Renal cortical epithelial cell (primary cell): ENCODE measurements at regions not wholly inside any gene's neighbourhood (a gene's known extent, or its start where the extent isn't known, plus 50 kb on each side); places are given as distances from the start of the nearest gene placed in this dataset.
"Not testable (repeated sequence)": the region's sequence is repeated elsewhere in the genome, so short reads cannot be mapped to it uniquely, and the experiment has no call there.

ENCODE experiments used
- DNase-seq: peaks from one replicate; pipeline ENCODE4 v3.0.0-alpha.2; 2011; ENCODE audit warnings: low read depth

DNA sequence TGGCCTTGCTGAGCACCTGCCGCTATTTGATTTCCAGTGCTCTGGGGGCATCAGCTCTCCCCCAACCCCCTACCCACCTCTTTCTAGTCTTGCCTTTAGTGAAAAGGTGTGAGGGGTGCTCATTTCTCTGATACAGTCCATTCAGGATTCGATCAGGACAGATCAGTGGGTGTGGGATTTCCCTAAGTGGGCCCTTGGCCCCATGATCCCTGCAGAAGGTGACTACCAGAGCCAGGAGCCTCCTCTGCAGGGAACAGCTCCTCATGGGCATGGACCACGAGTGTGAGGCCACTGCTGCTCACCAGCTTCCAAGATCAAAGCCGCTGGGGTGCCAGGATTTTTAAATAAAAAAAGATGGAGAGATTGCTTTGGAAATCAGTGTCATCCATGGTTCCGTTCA, 835.2 kb upstream of the ID2 start:
- DNase-seq: no peak

DNA sequence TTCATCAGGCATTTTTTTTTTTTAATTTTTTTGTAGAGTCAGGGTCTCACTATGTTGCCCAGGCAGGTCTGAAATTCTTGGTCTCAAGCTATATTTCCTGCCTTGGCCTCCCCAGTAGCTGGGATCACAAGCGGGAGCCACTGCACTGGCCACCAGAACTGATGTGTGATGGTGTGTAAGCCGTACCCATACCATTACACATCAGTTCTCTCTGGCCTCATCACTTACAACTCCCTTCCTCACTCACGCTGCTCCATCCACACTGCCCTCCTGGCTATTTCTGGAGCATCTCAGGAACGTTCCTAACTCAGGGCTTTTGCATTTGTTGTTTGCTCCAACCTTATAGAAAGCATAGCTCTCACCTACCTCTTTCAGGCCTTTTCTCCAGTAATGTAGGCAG, 834.5 kb upstream of the ID2 start:
- no peak for DNase-seq

DNA sequence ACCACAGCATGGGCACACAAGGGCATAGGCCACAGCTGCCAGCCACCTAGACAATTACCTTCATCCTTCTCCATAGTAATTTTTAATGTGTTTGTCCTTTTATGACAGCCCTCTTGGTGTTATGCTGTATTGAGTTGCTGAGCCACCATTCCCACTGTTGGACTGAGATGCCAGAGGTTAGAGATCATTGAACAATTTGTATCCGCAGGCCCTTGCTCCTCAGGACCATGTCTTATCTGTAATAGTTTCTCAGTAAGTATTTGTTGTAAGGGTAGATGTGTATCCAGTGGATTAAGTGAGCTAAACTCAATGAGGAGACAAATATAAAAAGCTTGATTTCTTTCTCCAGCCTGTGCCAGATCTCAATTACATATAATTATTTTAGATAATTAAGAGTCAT, 832.8 kb upstream of the ID2 start:
- DNase-seq: no peak

DNA sequence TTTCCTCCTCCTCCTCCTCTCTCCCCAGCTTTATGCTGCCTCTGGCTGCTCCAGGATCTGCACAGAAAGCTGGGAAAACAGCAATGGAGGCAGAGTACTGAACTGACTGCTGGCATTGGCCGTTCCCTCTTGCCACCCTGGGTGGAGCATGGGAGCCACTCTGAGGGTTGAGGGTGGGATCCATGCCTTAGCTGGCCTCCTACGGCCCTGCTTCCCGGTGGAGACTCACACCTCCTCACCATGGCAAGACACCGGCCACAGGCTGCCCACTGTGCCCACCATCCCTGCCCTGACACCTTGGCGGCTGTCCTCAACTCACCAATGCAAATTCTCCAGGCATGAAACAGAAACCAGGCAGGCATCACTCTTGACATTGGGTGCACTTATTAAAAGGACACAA, 832.3 kb upstream of the ID2 start:
- no peak for DNase-seq

DNA sequence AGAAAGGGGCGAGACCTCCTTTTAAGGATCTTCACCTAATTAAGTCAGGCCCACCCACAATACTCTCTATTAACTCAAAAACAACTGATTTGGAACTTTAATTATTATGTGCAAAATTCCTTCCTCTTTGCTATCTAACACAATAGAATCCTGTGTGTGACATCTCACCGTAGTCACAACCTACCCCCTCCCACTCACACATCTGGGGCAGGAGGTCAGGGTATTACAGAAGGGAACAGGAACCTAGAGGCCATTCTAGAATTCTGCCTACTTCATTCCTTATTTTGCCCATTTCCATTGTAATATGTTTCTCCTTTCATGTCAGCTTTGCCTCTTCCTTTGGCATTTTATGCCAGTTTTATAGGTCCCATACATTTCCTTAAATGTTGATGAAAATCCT, 829.3 kb upstream of the ID2 start:
- DNase-seq: no peak

DNA sequence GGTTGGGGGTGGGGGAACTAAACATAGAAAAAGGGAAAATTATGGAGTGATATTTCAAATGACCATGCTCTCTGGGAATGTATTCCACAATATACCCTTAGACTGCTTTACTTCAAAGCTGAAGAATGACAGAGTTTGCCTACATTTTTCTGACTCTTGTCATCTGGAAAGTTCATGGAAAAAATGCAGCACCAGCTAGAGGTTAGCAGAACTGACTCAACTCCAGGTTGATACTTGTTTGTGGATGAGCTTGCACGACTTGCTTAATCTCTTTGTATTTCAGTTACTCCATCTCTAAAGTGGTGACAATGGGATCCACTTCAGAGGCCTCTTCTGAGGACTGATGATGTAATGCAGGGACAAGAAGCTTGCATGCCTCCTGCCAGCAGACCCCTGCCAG, 824.0 kb upstream of the ID2 start:
- DNase-seq: no peak

DNA sequence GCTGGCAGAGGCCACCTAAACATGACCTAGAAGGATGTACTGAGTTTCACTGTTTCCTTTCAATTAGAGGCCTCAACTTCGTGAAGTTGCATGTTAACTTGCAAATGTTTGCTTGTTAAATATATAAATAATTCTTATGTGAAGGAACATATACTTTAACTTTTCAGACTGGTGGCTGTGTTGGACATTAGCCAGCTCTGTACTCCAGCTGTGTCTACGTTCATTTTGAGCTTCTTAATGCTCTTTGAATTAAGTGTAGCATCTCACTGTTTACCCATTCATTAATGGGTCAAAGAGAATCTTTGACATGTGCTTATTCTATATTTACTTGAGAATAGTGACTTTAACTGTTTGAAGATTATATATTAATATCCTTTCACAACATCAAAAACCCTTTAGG, 823.2 kb upstream of the ID2 start:
- DNase-seq: no peak

DNA sequence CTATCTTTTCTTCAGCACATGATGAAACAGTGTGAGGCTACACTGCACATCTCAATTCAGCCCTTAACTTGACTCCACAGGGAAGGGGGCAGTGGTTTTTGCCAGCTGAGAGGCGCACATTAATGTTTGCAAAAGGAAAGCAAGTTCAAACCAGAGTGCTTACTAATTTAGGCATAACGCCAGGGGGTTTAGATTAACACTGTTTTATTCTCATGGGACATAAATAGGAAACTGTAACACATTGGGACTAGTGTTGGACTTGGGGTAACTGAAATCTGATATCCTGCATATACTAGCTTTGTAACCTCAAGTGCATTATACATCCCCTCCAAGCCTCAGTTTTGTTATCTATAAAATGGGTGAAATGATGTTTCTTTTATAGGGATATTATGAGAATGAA, 821.2 kb upstream of the ID2 start:
- DNase-seq: peak; percentile 49

DNA sequence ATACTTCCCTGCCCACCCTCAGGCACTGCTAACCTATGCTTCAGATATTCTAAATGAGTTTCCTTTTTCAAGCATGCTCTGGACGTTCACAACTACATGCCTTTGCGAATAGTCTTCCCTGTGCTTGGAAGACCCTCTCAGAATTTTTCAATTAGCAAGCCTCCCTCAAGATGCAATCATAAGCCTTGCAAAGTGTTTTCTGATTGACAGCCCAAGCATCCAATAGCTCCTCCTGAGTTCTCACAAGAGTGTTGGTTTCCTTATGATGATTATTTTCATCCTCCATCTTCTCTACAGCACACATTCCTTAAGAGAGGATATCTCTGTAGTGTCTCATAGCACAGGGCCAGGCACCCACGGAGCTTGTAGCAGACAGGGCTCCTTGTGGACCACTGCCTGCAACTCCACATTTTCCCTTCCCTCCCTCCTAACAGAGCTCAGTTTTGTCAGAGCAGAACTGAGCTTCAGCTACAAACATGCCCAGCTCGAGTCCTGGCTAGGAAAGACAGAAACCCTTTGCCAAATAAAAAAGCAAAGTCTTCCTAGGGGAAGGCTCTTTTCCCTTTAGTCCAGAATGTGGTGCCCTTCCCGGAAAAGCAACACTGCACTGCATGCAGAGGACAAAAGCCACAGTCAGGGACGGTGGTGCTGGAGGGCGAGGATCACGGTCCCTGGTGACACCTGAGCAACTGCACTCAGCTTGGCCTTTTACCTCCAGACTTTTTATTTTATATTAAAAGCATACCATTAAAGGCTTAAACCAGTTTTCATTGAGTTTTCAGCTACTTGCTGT, 819.8 kb upstream of the ID2 start:
- DNase-seq: no peak

DNA sequence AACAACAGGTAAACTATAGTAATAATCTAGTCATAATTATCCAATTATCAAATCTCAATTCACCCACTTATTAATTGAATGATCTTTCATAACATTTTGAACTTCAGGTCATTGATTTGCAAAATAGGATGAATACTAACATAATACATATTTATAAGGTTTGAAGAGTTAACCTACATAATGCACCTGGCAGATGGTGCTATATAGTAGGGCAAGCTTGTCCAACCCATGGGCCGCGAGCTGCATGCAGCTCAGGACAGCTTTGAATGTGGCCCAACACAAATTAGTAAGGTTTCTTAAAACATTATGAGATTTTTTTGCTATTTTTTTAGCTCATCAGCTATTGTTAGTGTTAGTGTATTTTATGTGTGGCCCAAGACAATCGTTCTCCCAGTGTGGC, 815.8 kb upstream of the ID2 start:
- no peak for DNase-seq

DNA sequence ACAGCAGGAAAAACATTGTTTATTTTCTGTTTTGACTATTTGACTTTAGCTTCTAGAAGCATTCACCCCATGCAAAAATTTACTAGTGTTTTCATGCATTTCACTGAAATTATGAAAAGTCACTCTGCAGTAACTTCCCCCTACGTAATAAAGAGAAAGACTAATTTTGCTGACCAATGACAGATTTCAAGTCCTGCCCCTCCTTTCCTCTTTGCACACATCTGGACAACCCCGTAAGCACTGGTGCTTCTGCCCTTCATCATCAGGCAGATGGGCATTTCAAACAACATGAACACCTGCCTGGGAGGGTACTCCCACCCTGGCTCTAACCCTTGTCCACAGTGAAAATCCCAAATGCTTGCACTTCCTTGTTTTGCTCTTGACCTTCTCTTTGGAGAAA, 815.0 kb upstream of the ID2 start:
- no peak for DNase-seq

DNA sequence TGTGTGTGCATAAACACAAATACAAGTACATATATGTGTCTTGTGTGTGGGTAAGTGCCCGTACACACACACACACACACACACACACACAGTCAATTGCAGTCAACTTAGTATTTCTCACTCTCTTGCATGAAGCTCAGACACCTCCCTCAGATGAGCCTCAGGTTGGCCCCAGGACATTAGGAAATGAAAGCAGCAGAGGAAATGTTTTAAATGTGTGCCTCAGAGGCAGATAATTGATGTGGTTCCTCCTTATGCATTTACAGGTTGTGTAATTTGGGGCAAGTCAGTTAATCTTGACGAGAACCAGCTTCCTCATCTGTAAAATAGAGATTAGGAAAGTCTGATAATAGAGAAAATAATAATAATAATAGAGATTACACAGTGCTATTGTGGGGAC, 814.0 kb upstream of the ID2 start:
- no peak for DNase-seq

DNA sequence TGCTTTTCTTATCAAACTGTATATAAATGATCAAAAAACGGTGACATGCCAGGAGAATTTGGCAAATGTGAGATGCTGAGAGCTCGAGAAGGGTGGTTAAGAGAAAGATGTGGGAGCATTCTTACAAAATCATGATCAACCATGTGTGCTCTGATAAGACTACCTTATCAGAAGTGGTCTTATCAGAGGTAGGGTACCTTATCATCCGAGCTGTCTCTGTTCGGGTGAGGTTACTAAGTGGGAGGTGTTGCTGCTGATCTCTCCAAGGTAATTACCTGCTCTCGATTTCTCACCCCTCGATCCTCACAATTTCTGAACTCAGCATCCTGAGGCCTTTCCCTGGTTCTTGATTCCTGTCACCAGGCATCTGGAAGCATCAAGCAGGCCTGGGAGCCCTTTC, 813.0 kb upstream of the ID2 start:
- no peak for DNase-seq

DNA sequence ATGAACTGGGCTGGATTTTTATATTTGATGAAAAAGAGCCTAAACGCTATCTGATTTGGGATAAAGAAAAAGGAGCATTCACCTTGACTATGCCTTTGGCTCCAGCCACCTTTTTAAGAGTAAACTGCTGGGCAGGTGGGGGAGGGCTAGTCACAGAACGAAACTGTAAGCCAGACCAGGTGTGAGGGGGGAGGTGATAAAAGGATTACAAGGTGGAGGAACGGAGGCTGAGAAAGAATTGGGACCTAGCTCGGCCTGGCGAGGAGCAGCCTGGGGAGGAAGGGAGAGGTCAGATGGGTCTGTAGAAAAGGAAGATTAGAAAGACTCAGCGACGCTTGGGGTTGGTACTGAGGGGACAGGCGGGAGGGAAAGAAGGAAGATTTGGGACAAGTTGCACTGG, 805.4 kb upstream of the ID2 start:
- DNase-seq: not testable (repeated sequence)

DNA sequence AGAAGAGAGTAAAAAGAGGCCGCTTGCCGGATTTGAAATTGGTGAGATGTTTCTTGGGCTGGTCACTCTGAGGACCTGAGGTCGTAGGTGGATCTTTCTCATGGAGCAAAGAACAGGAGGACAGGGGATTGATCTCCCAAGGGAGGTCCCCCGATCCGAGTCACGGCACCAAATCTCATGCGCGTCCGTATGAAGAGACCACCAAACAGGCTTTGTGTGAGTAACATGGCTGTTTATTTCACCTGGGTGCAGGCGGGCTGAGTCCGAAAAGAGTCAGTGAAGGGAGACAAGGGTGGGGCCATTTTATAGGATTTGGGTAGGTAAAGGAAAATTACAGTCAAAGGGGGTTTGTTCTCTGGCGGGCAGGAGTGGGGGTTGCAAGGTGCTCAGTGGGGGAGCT, 803.6 kb upstream of the ID2 start:
- DNase-seq: not testable (repeated sequence)

DNA sequence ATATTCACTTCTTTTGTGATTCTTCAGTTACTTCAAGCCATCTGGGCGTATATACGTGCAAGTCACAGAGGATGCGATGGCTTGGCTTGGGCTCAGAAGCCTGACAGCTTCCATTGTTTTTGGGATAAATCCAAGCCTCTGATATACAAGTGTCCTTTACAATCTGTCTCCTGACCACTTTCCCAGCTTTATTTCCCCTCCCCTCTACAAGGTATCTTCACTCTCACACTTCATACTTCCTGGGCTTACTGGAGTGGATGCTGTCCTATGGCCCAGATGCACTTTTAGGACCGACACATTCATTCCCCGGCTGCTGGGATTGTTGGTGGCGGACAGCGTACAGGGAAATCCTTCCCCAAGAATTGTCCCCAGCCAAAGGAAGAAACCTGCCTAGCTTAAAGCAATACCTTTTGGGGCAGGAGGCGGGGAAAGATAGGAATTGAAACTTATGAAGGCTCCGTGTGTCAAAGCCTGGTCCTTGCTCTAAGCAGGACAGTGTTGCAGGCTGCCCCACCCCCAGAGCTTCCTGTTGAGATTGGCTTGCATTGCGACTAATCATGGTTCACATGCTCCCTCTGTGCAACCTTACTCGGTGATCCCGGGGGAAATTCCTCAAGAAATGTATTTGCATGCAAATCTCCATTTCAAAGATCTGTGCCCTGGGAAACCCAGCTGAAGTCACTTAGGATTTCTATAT, 802.9 kb upstream of the ID2 start:
- DNase-seq: peak; percentile 19

DNA sequence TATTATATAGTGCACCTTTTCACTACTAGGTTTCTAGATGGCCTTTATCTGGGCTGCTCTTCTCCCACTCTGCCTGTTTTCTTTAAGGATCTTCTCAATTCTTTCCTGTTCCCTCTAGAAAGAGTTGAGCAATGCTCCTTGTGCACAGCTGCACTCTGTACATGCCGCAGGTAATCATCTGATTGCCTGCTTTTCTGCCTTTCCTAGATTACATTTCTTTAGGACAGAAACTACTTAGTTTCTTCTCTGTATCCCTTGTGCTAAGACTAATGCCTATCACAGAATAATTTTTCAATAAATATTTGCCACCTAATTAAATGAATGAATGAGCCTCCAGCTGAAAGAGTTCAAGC, 802.4 kb upstream of the ID2 start:
- DNase-seq: no peak

DNA sequence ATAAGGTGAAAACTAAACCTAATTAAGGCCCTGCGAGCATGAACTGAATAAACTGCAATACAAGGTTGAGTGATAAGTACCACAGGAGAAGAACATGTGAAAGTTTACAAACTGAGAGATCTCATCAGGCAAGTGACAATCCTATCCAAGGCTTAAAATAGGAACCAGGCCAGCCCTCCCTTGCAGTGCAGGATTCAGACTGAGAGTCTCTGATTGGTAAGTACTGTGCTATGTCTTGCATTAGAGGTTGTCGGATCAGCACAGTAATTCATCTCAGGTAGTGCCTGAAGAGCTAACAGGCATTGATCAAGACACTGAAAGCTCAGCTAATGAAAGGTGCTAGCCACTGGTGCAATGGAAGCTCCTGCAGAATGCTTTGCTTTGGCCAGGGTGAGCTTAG, 801.7 kb upstream of the ID2 start:
- DNase-seq: no peak

DNA sequence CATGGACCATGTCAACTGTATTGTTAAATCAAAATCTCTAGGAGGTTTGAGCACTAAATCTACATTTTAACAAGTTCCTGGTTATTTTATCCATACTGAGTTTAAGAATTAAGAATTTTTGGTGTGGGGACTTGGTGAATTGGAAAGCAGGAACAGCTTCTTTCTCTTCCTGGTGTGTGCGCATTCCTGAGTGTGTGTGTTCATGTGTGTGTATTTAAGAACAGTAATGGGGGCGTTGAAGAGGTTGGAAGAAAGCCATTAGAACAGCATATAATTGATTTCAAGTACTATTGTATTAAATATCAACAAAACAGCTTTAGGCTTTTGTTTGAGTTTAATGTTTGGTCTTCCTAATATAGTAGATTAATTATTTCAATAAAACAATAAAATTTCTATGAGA, 801.3 kb upstream of the ID2 start:
- peak; percentile 55 for DNase-seq

DNA sequence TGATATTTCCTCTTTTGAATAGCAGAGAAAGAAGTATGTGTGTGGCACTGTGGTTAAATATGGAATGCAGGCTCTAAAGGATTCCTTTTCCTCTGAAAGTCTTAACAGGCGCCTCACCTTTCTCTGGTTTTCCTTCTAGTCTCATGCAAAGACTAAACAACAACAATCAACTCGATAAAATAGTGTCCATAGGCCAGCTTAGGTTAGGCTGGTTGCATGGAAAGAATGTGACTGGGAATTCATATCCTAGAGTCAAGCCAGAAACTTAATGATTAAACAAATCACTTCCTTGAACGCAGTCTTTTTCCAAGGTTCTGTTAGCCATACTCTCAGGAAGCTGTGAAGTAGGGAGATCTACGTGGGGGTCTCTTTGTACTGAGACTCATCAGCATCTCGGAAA, 800.8 kb upstream of the ID2 start:
- peak; percentile 92 for DNase-seq

DNA sequence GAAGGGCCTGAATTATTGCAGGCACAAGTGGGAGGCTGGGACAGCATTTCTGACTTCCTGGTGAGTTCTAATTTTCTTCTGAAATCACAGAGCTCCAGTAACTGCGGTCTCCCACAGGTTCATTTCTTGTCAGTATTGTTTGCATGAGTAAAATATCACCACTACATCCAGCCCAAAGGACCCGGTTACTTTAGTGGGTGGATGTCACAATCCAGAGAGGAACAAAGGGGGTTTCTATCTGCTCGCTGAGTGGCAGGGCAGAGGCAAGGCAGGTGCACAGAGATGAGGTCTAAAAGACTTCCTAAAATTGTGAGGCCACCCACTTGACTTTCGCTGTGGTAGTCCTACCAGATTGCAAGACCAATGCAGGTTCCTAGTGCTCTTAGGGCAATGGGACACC, 800.4 kb upstream of the ID2 start:
- no peak for DNase-seq

DNA sequence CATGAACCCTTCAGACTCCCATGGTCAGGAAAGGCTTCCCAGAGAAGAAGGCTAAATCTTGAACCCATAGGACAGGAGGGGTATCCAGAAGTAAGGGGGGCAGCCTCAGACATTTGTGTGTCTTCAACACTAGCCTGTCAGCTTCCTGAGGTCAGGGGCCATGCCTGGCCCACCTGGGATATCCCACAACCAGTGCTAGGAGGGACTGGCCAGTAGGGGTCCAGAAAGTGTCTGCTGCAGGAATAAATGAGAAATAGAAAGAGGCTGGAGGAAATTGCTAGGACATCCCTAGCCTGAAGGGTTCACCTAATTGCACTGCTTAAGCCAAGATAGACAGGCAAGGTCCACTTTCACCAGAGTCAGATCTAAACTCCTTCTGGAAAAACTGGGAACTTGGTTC, 799.6 kb upstream of the ID2 start:
- no peak for DNase-seq

DNA sequence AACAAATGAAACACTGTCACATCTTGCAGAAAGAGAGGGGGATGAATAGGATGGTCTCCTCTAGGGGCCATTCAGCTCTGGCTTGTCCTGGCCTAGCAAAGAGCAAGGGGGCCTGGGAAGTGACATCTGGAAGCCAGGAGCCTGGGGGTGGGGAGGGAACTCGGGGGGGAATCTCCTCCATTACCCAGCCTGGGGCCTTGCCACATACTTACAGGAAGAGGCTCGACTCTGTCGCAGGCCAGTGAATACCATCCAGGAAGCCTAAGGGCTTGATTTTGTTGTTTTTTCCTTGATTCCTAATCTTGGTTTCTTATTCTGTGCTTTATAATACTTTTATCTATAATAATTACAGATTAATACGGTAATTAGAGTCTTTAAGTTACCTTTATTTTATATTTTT, 797.5 kb upstream of the ID2 start:
- DNase-seq: peak; percentile 56

DNA sequence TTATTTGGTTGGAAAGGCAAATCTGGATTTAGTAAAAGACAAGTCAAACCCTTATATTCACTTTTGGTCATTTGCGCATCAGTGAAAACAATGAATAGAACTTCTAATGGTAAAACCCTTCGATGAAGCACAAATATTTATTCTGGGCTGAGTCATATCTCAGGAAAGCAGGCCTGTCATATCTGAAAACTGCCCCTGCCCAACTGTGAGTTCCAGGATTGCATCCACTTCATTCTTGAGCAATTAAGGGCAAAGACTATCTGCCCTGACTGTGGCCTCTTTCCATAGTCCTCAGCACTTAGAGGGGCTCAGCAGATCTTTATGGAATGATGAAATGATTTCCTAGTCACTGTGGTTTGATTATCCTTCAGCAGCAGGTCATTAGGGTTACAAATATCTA, 795.2 kb upstream of the ID2 start:
- peak; percentile 48 for DNase-seq
